Suprapubic skin (tissue), 4 donors: ENCODE measurements at regions not wholly inside any gene's neighbourhood (a gene's known extent, or its start where the extent isn't known, plus 50 kb on each side); places are given as distances from the start of the nearest gene placed in this dataset.

Experiments
- DNase-seq, 2 donors: peaks; one replicate each; pipeline ENCODE4 v3.0.0-alpha.2; 2019; ENCODE audit warnings: low spot score in 2 of 2
- H3K27ac ChIP-seq: fragments of 200-600 bp; sonication (generic); one replicate; pipeline ENCODE4 v1.5.1; 2019
- H3K27me3 ChIP-seq: fragments of 200-600 bp; sonication (generic); one replicate; pipeline ENCODE4 v1.5.1; 2019
- H3K36me3 ChIP-seq: fragments of 200-600 bp; sonication (generic); one replicate; pipeline ENCODE4 v1.5.1; 2019
- H3K4me1 ChIP-seq: fragments of 200-600 bp; sonication (generic); one replicate; pipeline ENCODE4 v1.5.1; 2019
- H3K4me3 ChIP-seq: fragments of 200-600 bp; sonication (generic); one replicate; pipeline ENCODE4 v1.5.1; 2019; ENCODE audit warnings: mild to moderate bottlenecking
- H3K9me3 ChIP-seq: fragments of 200-600 bp; sonication (generic); one replicate; pipeline ENCODE4 v1.5.1; 2019
- CTCF ChIP-seq, 2 donors: fragments of 200-600 bp in 1 of 2; fragments of 450-650 bp in 1 of 2; sonication (generic) in 1 of 2; IDR thresholded peaks; one replicate each; pipeline ENCODE4 v1.5.1; 2016 to 2019; ENCODE audit warnings: antibody characterized with exemption in 2 of 2, mild to moderate bottlenecking in 1 of 2, moderate library complexity in 1 of 2
- EP300 ChIP-seq: sonication (generic); formaldehyde crosslinking; IDR thresholded peaks from one replicate; pipeline ENCODE4 v1.6.1; 2017; ENCODE audit warnings: antibody characterized with exemption
- POLR2A ChIP-seq, 2 donors: fragments of 450-650 bp; IDR thresholded peaks; one replicate each; pipeline ENCODE4 v1.6.1; 2017; ENCODE audit warnings: antibody characterized with exemption in 2 of 2, mild to moderate bottlenecking in 2 of 2, moderate library complexity in 2 of 2
- POLR2AphosphoS5 ChIP-seq, 3 donors: sonication (generic); formaldehyde crosslinking; IDR thresholded peaks; one replicate each; pipeline ENCODE4 v1.6.1; 2017; ENCODE audit warnings: antibody characterized with exemption in 3 of 3
- WGBS: methylation state at CpG from one replicate; pipeline ENCODE4 v1.1.5; 2018; 5-methylcytosine and 5-hydroxymethylcytosine counted together

- Histone ChIP-seq H3K4me1 (no peaks in the 10 kb centered on the region), H3K27me3 (no peaks in the 10 kb centered on the region), H3K27ac (no peak overlapping the region), H3K9me3 (no peaks in the 10 kb centered on the region), H3K36me3 (no peaks in the 10 kb centered on the region), H3K4me3 (no peak overlapping the region)
- DNase-seq = no peak
- WGBS = 90% methylated on average over 2 of the region's 2 CpGs
- TF ChIP-seq CTCF (IDR thresholded peaks at IDR 0.05) = no peak
- no peak for TF ChIP-seq POLR2A (IDR thresholded peaks at IDR 0.05)
- TF ChIP-seq POLR2AphosphoS5 (IDR thresholded peaks at IDR 0.05) = no peak
- no peak for TF ChIP-seq EP300
Measured at GRCh38 chr9:21657966-21658667, 144.3 kb upstream of the MTAP start.

- DNase-seq = no peak
- Histone ChIP-seq H3K27me3 (no peaks in the 10 kb centered on the region), H3K9me3 (no peaks in the 10 kb centered on the region), H3K36me3 (no peaks in the 10 kb centered on the region), H3K4me1 (no peaks in the 10 kb centered on the region), H3K27ac (no peak overlapping the region), H3K4me3 (no peak overlapping the region)
- TF ChIP-seq CTCF (IDR thresholded peaks at IDR 0.05) (no peak), EP300 (no peak), POLR2AphosphoS5 (IDR thresholded peaks at IDR 0.05) (no peak), POLR2A (IDR thresholded peaks at IDR 0.05) (no peak)
Measured at GRCh38 chr9:21660976-21661375, 141.5 kb upstream of the MTAP start.

- Histone ChIP-seq H3K4me3 (no peak overlapping the region), H3K27ac (no peak overlapping the region), H3K9me3 (no peaks in the 10 kb centered on the region), H3K4me1 (no peaks in the 10 kb centered on the region), H3K27me3 (no peaks in the 10 kb centered on the region), H3K36me3 (no peaks in the 10 kb centered on the region)
- DNase-seq = no peak
- TF ChIP-seq CTCF (IDR thresholded peaks at IDR 0.05) = no peak
- TF ChIP-seq EP300 = no peak
- no peak for TF ChIP-seq POLR2AphosphoS5 (IDR thresholded peaks at IDR 0.05)
- TF ChIP-seq POLR2A (IDR thresholded peaks at IDR 0.05) = no peak
Measured at GRCh38 chr9:21661626-21662025, 140.8 kb upstream of the MTAP start.

- no peaks in the 10 kb centered on the region for H3K9me3 ChIP-seq
- H3K27me3 ChIP-seq = no peaks in the 10 kb centered on the region
- no peak for DNase-seq
- 33% methylated on average over 3 of the region's 3 CpGs for WGBS
- no peak overlapping the region for H3K27ac ChIP-seq
- H3K36me3 ChIP-seq = no peaks in the 10 kb centered on the region
- no peak for TF ChIP-seq CTCF (IDR thresholded peaks at IDR 0.05)
- no peak for TF ChIP-seq POLR2AphosphoS5 (IDR thresholded peaks at IDR 0.05)
- no peak for TF ChIP-seq EP300
- TF ChIP-seq POLR2A (IDR thresholded peaks at IDR 0.05) = no peak
- no peaks in the 10 kb centered on the region for H3K4me1 ChIP-seq
- H3K4me3 ChIP-seq = no peak overlapping the region
Measured at GRCh38 chr9:21668516-21668915, 133.9 kb upstream of the MTAP start.

- Histone ChIP-seq H3K9me3 (no peaks in the 10 kb centered on the region), H3K4me3 (no peak overlapping the region), H3K4me1 (no peaks in the 10 kb centered on the region), H3K27me3 (no peaks in the 10 kb centered on the region), H3K36me3 (no peaks in the 10 kb centered on the region), H3K27ac (no peak overlapping the region)
- no peak for DNase-seq
- no peak for TF ChIP-seq POLR2A (IDR thresholded peaks at IDR 0.05)
- TF ChIP-seq POLR2AphosphoS5 (IDR thresholded peaks at IDR 0.05) = no peak
- no peak for TF ChIP-seq EP300
- TF ChIP-seq CTCF (IDR thresholded peaks at IDR 0.05) = no peak
- WGBS = 79% methylated on average over 3 of the region's 3 CpGs
Measured at GRCh38 chr9:21669701-21670100, 132.7 kb upstream of the MTAP start.
